GM18519 (cell line): ENCODE measurements at regions not wholly inside any gene's neighbourhood (a gene's known extent, or its start where the extent isn't known, plus 50 kb on each side); places are given as distances from the start of the nearest gene placed in this dataset.

Experiments used
- ATAC-seq: cut with Tn5 transposase; IDR thresholded peaks from one replicate; pipeline ENCODE4 v1.9.1; 2021; ENCODE audit warnings: mild to moderate bottlenecking, moderate library complexity; ENCODE audit not compliant: unreplicated experiment, low FRiP score

GRCh38 chr13:105960326-105960725, 575.1 kb downstream of the EFNB2 start:
- ATAC-seq: no peak

GRCh38 chr13:105959876-105960275, 575.6 kb downstream of the EFNB2 start:
- ATAC-seq: no peak

DNA sequence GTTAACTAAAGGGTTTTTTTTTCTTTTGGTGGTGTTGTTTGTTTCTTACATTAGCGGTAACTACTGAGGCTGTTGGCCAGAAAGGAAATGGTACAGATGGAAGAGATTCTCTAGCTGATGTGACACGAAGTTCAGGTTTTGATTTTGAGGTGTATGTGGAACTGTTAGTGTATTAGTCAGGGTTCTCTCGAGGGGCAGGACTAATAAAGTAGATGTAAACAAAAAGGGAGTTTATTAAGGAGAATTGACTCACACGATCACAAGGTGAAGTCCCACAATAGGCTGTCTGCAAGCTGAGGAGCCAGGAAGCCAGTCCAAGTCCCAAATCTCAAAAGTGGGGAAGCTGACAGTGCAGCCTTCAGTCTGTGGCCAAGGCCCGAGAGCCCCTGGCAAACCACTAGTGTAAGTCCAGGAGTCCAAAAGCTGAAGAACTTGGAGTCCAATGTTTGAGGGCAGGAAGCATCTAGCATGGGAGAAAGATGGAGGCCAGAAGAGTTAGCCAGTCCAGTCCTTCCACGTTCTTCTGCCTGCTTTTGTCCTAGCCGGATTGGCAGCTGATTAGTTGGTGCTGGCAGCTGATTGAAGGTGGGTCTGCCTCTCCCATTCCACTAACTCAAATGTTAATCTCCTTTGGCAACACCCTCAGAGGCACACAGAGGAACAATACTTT, 577.6 kb downstream of the EFNB2 start:
- no peak for ATAC-seq

- ATAC-seq: no peak
These were observed 578.5 kb downstream of the EFNB2 start for GRCh38 chr13:105956921-105957320.

- no peak for ATAC-seq
These were observed 582.5 kb downstream of the EFNB2 start for GRCh38 chr13:105952973-105953290.

GRCh38 chr13:105952233-105952972, 583.1 kb downstream of the EFNB2 start:
- ATAC-seq: peak; percentile 88

DNA sequence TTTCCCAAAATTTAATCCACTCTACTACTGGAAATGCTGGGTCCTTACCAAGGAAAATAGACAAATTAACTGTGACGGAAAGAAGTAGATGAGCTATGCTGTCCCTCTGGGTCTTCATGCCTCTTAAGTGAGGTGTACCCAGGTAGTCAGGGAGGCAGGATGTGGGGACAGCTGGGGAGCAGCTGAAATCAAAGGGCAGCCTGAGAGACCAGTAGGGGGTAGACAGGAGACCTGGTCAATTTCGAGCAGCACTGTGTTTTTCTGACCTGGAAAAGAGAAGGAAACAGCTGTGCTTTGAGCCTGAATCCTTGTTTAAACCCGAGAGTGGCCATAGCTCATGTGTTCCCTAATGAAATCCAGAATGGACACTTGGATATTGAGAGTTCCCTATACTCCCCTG, 587.3 kb downstream of the EFNB2 start:
- ATAC-seq: no peak

DNA sequence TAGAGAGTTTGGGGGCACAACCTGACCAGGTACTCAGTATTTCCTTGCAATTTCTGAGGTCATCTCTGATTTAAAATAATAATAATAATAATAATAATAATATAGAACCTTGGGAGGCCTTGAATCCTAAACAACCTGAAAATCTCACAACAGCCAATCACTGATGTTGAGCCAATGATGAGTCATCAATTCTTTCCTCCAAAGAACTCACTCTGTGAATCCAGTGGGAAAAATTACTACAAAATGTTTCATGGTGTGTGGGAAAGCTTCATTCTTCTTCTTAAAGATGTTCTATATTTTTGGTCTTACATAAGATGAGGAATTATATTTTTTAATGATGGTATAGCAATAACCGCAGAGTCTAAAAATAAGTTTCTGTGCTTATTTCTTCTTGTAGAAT, 594.6 kb downstream of the EFNB2 start:
- ATAC-seq: no peak

DNA sequence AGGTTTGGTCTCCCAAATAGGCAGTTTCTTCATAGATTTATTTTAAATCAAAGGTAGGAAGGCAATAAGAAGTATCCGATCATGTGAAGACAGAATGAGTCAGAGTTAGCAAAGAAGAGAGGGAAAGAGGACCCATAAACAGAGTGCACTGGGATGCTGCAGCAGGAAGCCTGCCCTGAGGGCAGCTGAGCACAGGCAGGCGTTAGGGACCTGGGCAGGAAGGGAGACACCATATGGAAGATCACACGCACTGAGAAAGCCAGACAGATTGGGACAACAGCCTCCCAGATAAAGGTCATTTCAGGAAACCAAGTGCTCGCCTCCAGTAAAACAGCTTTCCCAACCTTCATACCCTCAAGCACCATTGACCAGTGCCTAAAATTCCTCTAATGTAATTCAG, 598.0 kb downstream of the EFNB2 start:
- ATAC-seq: no peak

GRCh38 chr13:105936816-105937215, 598.6 kb downstream of the EFNB2 start:
- ATAC-seq: no peak

GRCh38 chr13:105929505-105929904, 606.0 kb downstream of the EFNB2 start:
- no peak for ATAC-seq

DNA sequence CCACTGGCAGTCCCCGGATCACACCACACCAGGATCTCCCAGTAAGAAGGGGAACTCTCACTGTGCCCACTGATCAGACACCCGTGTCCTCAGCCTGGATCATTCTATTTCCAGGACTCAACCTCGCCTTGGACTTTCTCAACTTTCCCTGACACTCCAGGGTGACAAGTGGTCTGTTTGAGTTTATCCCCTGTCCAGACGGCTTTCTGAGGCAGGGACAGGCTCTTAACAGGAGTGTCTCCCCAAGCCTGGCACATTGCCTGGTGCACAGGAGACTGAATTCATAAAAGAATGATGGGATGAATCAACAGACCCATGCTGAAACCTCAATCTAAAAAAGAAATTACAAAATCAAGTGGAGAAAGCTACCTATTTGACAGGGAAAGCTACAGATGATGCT, 606.6 kb downstream of the EFNB2 start:
- ATAC-seq: no peak

DNA sequence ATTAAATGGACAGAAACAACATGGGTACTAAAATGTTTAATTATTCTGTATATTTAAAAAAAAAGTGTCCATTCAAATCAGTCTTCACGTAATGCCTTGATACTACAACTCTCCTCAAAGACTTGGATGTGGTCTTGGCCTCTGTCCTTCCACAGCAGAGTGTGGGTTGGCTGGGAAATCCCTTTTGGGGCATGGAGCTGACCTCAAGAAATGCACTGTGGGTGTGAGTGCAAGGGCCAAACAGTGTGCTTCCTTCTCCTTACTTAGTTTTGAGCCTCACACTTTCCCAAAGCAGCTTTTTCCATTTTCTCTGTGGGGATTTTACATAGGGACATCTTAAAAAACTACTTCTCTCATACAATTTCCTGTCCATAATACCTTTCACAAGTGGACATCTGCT, 607.4 kb downstream of the EFNB2 start:
- no peak for ATAC-seq

DNA sequence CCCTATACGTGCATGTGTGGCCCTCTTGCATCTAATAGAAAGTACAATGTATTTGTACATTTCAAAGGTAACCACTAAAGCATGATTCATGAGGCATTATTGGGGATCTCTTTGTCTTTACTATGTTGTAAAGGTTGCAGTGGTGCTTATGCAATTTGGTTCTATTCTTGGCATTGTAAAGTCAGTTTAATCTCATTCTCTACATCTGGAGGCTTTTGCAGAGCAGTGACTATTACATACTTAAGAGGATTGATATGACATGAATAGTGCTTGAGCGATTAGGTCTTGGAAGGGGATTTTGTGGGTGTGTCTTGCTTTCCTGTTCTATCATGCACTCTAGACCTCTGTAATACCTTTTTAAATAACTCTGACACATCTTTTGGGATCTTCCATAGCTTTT, 610.0 kb downstream of the EFNB2 start:
- ATAC-seq: no peak

GRCh38 chr13:105921711-105922110, 613.8 kb downstream of the EFNB2 start:
- ATAC-seq: no peak

DNA sequence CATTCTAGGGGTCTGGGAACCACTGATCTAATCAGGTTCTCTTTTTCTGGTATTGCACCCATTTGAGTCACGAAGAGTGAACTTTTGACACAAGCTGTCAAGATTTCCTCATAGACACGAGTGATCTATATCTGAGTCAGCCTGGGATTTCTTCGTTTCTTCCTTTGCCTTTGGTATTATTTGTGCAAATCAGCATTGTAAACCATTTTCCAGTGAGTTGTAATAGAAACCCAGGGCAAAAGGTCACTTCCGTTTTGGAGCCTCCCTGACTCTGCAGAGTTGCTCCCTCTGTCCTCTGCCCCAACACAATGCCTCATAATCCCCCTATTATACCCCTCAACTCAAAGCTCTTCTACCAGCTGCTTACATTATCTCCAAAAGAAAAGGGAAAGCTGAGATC, 615.1 kb downstream of the EFNB2 start:
- ATAC-seq: no peak

- ATAC-seq: no peak
These were observed 616.4 kb downstream of the EFNB2 start for GRCh38 chr13:105918842-105919741.

DNA sequence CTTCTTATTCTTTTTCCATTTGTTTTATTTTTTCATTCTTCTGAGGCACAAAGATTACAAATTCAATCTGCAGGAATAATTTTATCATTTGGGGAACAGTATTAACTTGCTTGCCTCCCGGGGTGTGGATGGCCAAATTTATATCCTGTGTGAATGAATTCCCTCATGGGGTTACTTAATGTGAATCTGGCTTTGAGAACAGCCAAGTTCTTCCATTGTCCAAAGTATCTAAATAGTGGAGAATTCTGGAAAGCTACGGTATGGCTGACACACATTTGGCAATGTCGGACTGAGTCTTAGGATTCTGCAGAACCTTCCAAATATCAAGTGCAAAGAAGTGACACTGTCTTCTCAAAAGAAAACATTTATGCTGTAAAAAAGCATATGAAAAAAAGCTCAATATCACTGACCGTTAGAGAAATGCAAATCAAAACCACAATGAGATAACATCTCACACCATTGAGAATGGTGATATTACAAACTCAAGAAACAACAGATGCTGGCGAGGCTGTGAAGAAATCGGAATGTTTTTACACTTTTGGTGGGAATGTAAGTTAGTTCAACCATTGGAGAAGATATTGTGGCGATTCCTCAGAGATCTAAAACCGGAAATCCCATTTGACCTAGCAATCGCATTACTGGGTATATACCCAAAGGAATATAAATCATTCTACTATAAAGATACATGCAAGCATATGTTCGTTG, 620.2 kb downstream of the EFNB2 start:
- no peak for ATAC-seq

DNA sequence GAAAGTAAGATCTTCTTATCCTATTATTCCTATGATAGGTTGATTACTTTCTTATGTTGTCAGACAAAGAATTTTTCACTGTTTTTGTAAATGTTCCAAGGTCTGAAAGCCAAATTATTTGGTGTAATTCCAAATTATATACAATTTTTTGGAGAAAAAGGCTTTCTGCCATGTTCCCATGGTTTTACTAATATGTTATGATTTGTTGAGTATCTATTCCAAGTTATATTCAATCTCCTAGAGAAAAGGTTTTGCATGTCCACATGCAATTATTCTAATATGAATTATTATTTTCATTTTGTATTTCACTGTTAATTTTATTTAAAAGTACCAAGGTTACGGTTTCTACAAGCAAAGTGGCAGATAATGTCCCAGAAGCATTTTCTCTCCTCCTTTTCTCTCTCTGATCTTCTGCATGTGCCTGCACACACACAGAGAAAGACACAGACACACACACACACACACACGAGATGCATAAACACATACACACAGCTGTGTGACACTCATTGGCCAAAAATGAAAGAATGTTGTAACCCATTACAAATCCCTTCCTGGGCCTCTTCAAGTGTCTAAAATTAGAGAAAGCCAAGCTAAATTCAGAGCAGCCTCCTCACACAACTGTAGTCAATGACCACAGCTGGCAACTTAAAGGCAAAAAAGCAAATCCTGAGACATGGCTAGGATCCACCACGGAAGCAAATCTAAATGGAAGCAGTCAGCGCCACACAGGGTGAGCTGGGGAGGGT, 621.0 kb downstream of the EFNB2 start:
- no peak for ATAC-seq

DNA sequence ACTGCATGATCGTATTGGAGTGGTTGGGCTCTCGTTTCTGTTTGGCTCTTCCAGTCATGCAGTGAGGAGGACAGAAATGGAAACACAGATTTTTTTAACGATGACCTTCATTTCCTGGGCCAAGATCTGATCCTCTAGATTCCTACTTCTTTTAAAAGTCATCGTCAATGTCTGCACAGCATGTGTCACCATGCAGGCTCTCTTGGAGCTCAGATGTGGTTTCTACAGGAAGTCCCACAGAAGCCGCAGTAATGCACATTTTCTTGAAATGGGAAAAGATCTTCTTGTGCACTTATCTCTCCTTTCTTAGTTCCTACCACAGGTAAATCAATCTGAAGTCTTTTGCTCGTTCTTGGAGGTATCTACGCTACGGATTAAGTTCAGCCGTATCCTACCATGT, 626.9 kb downstream of the EFNB2 start:
- ATAC-seq: no peak
